Stimulated activated CD4-positive, alpha-beta T cell treated with anti-CD3 and anti-CD28 coated beads, Interleukin-2, amount 100 ng/mL, for 48 hours (primary cell): ENCODE measurements at regions not wholly inside any gene's neighbourhood (a gene's known extent, or its start where the extent isn't known, plus 50 kb on each side); places are given as distances from the start of the nearest gene placed in this dataset.
"Not testable (repeated sequence)": the region's sequence is repeated elsewhere in the genome, so short reads cannot be mapped to it uniquely, and the experiment has no call there.

Source experiments
- DNase-seq, 2 donors: peaks; one replicate each; pipeline ENCODE4 v3.0.0-alpha.2; 2020

DNA sequence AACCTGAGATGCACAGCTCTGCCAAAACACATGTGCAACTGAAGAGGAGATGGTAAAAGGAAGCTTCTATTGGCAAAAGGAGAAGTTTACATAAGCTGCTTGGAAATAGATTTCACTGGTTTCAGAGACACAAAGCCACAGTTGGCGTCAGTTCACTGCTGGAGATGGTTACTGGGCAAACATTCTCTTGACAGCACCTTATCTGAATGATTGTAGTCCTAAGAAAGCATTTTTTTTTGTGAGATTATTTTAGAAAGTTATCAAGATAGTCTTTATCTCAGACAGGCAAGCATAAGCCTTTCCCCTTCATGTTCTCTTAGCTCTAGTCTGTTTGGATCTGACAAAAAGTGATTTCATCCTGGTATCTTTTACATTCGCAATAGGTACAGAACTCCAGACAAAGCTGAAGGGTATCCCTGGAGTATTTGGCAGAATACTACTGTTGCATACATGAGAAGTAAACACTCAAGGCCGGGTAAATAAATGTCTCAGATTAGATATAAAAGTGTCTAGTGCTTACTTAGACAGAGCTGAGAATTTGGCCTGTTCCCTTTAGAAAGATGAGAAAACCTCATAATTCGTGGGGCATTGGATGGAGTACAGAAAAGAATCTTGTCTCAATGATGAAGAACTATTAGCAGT lies 1668.0 kb upstream of the NUDT12 start:
- no peak for DNase-seq

DNA sequence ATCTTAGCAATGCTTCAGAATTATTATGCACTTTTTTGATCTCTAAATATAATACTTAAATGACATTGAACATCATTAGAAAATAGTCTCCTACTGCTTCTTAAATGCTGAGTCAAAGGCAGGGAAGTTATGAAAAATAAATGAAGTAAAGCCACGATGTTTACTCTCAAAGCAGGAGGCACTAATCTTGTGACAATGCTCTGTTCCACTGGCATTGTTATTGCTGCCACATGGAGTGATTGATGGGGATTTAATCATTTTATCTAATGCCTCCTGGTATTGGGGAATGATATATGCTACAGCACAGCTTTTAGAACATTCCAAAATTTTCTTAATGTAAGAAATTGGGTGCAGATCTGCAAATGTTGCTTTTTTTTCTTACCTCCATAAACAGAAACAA lies 1655.4 kb upstream of the NUDT12 start:
- no peak for DNase-seq

- DNase-seq = no peak
These were observed 1650.5 kb upstream of the NUDT12 start for GRCh38 chr5:105213078-105213477.

DNA sequence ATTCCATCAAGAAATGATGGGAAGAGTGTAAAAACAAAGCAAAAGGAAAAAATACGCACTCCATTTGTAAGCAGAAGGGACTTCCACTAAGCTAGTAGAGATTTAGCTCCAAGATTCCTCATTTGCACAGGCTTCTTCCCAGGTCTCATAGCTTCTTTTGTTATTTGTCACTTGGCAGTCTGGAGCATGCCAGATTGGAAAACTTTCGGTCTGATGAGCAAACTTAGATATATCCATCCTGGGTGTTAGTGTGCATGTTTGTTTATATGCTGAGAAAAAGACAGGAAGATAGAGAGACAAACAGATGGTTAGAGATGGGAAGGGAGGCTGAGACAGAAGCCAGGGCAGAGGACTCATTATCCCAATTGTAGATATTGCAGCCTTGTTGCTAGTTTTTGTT lies 1644.5 kb upstream of the NUDT12 start:
- DNase-seq = no peak

DNA sequence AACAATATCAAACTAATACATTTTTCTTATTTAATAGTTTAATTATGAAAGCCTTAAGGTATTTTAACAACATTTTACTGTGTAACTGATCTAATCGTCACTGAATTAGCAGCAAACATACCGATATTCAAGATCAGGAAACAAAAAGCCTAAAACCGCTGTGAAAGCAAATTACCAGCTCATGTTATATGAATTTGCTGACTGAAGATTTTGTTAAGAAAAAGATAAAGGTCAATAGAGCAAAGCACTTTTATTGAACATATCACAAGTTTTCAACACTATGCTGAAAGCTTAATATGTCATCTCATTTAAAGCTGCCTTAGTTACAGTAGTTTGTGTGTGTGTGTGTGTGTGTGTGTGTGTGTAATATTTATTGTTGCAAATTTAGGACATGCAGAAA lies 1634.9 kb upstream of the NUDT12 start:
- DNase-seq = no peak

GRCh38 chr5:105195765-105196164 lies 1633.2 kb upstream of the NUDT12 start:
- no peak for DNase-seq

- no peak for DNase-seq
These were observed 1610.3 kb upstream of the NUDT12 start for GRCh38 chr5:105172918-105173317.

DNA sequence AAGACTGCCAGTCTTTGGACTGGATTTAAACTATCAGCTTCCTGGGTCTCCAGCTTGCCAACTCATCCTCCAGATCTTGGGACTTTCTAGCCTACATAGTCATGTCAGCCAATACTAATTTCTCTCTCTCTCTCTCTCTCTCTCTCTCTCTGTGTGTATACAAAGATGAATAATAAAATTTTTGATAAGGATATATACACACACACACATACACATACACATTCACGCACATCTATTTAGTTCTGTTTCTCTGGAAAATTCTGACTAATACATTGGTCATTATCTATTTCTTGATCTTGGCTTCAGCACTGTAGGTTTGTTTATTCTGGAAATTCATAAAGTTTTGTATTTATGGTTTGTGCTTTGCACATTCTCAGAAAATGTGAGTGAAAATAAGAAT lies 1606.2 kb upstream of the NUDT12 start:
- DNase-seq = no peak

DNA sequence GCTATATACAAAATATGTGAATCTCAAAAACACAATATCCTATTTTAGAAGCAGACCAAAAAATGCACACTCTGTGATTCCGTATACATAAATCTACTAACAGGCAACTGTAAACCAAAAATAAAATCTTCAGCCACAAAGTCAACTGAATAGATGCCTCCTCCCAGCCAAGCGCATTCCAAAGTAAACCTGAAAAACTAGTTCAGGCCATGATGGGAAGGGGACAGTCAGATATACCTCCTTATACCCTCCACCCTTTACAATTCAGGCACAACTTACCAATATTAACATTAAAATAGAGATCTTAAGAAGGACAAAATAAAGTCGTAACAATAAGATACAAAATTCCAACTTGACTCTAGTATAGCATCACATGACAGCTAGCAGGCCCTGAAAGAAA lies 1604.5 kb upstream of the NUDT12 start:
- DNase-seq = no peak

DNA sequence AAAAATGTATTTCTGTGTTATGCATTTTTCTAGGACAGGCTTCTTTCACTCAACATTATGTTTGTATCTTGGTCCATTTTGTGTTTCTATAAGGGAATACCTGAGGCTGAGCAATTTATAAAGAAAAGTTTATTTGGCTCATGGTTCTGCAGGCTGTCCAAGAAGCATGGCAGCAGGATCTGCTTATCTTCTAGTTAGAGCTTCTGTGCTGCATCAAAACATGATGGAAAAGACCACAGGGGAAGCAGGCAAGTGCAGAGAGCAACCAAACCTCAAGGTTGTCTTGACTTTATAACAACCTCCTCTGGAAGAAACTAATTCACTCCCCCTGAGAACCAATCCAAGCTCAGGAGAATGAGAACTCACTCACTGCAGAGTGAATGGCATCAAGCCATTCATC lies 1601.0 kb upstream of the NUDT12 start:
- no peak for DNase-seq

- DNase-seq = not testable (repeated sequence)
These were observed 1600.0 kb upstream of the NUDT12 start for GRCh38 chr5:105162557-105162956.

DNA sequence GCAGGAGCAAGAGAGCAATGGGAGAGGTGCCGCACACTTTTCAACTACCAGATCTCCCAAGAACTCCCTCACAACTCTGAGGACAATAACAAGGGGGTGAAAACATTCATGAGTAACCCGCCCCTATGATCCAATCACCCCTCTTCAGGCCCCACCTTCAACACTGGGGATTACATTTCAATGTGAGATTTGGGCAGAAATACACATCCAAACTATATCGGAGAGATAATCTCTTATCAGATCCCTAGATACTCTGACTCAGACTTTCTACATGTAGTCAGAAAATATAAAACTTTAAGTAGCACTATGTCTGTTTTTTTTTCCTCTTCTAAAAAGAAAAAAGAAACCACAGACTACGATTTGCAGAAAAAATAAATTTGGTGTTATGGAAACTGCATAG lies 1595.9 kb upstream of the NUDT12 start:
- DNase-seq = no peak

DNA sequence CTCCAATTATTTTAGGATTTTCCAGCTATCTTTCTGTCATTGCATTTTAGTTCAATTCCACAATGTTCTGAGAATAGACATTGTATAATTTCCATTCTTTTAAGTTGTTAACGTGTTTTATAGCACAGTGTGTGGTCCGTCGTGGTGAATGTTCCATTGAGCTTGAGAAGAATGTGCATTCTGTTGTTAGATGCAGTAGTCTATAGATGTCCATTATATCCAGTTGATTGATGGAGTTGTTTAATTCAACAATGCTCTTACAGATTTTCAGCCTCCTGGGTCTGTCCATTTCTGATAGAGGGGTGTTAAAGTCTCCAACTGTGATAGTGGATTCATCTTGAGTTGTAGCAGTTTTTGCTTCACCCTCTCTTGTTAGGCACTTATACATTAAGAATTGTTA lies 1587.7 kb upstream of the NUDT12 start:
- no peak for DNase-seq

DNA sequence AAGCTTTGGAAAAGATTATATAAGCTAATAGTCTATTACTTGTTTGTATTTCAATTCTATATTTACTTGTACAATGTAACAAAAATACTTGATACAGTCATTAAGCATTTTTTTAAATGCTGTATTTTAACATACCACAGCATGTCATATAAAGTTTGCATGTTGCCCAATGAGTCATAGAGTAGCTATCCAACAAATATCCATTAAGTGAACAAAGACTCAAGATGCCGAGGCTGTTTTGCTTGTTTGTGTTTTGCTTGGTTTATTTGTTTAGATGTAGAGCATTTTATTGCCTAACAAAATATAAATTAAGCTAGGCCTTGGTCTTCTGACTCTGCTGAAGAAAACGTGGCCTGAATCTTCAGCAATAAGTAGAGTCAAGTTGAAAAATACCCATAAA lies 1584.3 kb upstream of the NUDT12 start:
- no peak for DNase-seq

DNA sequence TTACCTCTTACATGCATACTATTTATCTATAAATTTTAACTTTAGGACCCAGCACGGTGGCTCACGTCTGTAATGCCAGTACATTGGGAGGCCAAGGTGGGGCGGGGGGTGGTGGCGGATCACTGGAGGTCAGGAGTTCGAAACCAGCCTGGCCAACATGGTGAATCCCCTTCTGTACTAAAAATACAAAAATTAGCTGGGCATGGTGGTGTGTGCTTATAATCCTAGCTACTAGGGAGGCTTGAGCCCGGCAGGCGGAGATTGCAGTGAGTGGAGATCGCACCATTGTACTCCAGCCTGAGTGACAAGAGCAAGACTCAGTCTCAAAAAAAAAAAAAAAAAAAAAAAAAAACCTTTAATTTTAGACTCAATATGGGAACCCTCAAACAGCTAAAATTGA lies 1582.6 kb upstream of the NUDT12 start:
- no peak for DNase-seq

DNA sequence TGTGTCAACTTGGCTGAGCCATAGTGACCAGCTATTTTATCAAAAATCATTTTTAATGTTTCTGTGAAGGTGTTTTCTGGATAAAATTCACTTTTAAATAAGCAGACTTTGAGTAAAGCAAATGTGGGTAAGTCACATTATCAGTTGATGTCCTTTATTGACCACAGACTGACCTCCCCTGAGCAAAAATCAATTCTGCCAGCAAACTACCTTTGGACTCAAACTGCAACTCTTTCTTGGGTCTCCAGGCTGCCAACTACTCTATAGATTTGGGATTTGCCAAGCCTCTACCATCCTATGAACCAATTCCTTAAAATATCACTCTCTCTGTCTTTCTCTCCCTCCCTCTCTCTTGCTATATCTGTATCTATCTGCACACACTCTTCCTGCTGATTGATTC lies 1571.7 kb upstream of the NUDT12 start:
- DNase-seq = no peak

DNA sequence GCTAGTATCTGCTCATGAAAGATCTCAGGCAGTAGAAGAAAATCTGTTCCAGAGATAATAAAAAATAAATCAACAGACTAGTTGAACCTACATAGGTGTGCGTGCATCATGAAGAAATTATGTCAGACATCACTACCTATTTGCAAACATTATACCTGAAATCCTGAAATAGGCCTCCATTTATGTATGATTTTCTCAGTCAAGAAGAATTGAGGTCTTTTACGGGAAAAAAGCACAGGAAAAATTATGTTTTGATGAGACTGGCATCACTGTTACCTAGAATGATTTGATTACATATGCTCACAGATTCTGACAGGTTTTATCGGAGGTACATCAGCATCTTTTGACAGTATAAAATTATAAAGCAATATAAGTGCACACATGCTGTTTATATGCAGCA lies 1570.5 kb upstream of the NUDT12 start:
- no peak for DNase-seq

GRCh38 chr5:105132581-105132980 lies 1570.0 kb upstream of the NUDT12 start:
- no peak for DNase-seq

DNA sequence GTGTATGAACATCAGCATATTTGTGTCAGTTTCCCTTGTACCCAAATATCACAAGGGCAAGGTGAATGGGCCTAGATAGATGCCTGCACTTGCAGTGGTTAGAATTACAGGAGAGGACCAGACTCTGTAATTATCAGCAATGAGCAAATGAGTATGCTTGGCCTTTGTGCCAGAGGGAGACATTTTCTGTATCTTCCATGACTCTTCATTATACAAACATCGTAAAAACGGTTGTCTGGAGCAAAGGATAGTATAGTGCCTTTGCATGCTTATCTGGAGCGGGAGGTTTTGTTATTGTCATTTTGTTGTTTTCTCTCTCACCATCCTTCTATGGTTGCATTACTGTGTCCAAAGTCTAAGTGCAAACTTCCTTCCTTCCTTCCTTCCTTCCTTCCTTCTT lies 1568.5 kb upstream of the NUDT12 start:
- DNase-seq = no peak

DNA sequence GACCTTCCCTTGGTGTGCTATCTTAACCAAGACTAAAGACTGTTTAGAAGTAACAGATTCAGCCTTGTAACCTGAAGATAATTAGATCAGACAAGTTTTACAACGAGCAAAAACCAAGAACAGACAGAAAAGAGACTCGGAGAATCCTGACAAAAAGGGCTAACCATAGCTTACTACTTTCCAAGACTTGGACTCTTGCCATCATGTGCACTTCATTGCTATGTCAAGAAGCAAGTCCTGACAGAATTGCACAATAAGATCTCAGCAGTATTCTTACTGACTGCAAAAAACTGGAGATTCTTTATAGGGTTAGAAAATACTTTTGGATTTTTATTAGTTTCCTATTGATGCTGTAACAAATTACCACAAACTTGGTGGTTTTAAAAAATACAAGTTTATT lies 1539.0 kb upstream of the NUDT12 start:
- DNase-seq = no peak

DNA sequence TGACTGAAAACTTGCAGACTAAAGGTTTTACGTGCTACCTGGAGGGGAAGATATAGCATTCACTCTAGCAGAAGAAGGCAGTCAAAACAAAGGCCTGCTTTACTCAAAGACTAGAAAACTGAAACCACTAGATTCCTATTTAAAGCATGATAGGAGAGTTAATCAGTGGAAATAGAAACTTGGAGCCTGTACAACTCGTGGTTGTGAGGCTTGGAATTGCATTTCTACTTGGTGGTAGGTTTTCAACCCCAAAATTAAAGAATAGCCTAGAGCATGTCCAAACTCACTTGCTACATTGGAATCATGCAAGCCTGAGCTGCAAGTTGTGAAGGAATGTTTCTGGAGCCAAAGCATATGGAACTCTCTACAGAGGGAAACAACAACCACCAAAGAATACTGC lies 1526.4 kb upstream of the NUDT12 start:
- DNase-seq = no peak

DNA sequence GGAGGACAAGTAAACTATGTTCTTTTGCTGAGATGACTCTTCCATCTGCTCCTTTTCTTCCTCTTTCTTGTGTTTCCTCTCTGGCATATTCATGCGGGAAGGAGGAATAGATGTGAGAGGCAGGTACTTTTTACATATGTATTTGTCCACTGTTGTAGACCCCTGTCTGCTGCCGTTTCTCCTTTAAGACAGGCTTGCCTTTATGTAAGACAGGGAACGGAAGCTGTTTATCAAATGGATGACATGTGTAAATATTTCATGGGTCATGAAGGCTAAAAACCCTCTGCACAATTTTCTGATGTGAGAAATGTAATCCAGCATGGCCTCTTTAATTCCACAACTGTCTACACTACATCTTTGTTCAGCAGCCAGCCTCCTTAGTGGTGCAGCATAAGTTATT lies 1525.5 kb upstream of the NUDT12 start:
- no peak for DNase-seq

DNA sequence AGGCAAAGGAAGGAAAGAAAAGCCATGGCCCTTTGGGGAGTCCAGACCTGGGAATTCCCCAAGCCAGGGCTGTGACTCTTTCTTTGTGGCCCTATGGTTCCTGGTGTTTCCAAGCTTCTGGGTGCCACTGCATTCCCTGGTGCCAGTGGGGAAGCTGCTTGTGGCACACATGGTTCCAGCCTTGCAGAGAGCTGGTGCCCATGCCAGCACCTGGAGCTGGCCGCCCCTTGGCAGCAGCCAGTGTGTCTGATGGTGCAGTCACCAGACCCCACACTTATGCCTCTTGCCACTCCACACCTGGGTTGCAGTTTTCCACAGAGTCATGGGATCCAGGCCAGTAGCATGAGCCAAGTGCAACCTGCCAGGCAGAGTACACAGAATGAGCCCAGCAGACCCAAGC lies 1495.3 kb upstream of the NUDT12 start:
- DNase-seq = no peak

DNA sequence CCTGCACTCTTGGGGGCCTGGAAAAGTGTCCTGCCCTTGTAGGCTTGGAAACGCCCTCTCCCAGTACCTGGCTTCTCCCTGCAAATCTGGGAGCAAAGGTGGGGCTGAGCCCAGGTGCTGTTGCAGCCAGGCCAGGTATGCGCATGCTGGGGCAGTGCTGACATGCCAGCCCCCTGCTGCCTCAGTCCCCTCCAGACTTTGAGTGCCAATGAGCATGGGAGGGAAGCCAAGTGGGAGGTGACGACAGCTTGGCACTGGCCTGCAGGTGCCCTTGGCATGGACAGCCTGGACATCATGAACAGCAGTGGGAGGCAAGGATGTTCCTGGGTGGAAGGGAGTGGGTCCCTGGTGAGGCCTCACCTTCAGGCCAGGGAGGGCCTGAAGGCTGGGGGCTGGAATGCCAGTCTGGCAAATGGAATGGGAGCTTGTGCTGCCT lies 1494.4 kb upstream of the NUDT12 start:
- no peak for DNase-seq

- DNase-seq = no peak
These were observed 1491.8 kb upstream of the NUDT12 start for GRCh38 chr5:105054406-105054805.

GRCh38 chr5:105042623-105043022 lies 1480.0 kb upstream of the NUDT12 start:
- no peak for DNase-seq
